H1 (cell line): ENCODE measurements at regions not wholly inside any gene's neighbourhood (a gene's known extent, or its start where the extent isn't known, plus 50 kb on each side); places are given as distances from the start of the nearest gene placed in this dataset.

ENCODE experiments used
- CHD2 ChIP-seq: IDR thresholded peaks from 2 replicates; pipeline ENCODE4 v1.6.1; 2012; ENCODE audit warnings: low read length, improper control_type of control experiment
- USF2 ChIP-seq: IDR thresholded peaks from 2 replicates; pipeline ENCODE4 v1.6.1; 2011; ENCODE audit warnings: low read length, improper control_type of control experiment

- TF ChIP-seq USF2 = no peak
- no peak for TF ChIP-seq CHD2
- TF ChIP-seq, all 59 proteins: peak for 0
Measured at GRCh38 chr2:38218995-38219394, 143.0 kb upstream of the CYP1B1 start (continued).
